WTC11 (cell line): ENCODE measurements at regions not wholly inside any gene's neighbourhood (a gene's known extent, or its start where the extent isn't known, plus 50 kb on each side); places are given as distances from the start of the nearest gene placed in this dataset.

Experiments used
- ATAC-seq: fragments of 200-7000 bp; cut with Tn5 transposase; 2 replicates; pipeline ENCODE4 v1.10.0; 2021; ENCODE audit warnings: mild to moderate bottlenecking, moderate library complexity
- CTCF ChIA-PET: fragments of 300-600 bp; sonication (Branson Sonifier 250); formaldehyde crosslinking; loops from one replicate; lab custom pipeline; 2021; ENCODE audit warnings: antibody characterized with exemption; lab: Charles Lee
- POLR2A ChIA-PET: fragments of 350-600 bp; sonication (Branson Sonifier 250); formaldehyde crosslinking; loops from one replicate; lab custom pipeline; 2021; ENCODE audit warnings: antibody characterized with exemption; lab: Charles Lee
- DNase-seq: peaks from one replicate; pipeline ENCODE4 v3.0.0; 2021; ENCODE audit warnings: low spot score
- H3K27ac Mint-ChIP-seq: 2 replicates; pipeline ENCODE4 v1.8.0; 2021; ENCODE audit warnings: mixed read lengths
- H3K27me3 Mint-ChIP-seq: 2 replicates; pipeline ENCODE4 v1.8.0; 2021; ENCODE audit warnings: low read depth, mild to moderate bottlenecking, moderate library complexity, mixed read lengths
- H3K36me3 Mint-ChIP-seq: 2 replicates; pipeline ENCODE4 v1.8.0; 2021; ENCODE audit warnings: mixed read lengths
- H3K4me1 Mint-ChIP-seq: 2 replicates; pipeline ENCODE4 v1.8.0; 2022; ENCODE audit warnings: mixed read lengths
- H3K4me3 Mint-ChIP-seq: 2 replicates; pipeline ENCODE4 v1.8.0; 2021; ENCODE audit warnings: mild to moderate bottlenecking, moderate library complexity, mixed read lengths
- H3K9me3 Mint-ChIP-seq: 2 replicates; pipeline ENCODE4 v1.8.0; 2021; ENCODE audit warnings: mixed read lengths
- EMX1 ChIP-seq: fragments of 250-450 bp; sonication (Bioruptor Pico); IDR thresholded peaks from 2 replicates; pipeline ENCODE4 v1.8.0; 2021; ENCODE audit warnings: mild to moderate bottlenecking
- FOXJ3 ChIP-seq: sonication (generic); formaldehyde crosslinking; IDR thresholded peaks from 2 replicates; pipeline ENCODE4 v1.9.0; 2021; ENCODE audit warnings: missing genetic modification reagents, mild to moderate bottlenecking, borderline replicate concordance
- FOXP1 ChIP-seq: sonication (generic); formaldehyde crosslinking; IDR thresholded peaks from 2 replicates; pipeline ENCODE4 v1.8.0; 2022; ENCODE audit warnings: missing genetic modification reagents, mild to moderate bottlenecking, moderate library complexity, borderline replicate concordance
- GABPB1 ChIP-seq: sonication (generic); formaldehyde crosslinking; IDR thresholded peaks from 2 replicates; pipeline ENCODE4 v1.8.1; 2023; ENCODE audit warnings: mild to moderate bottlenecking, missing genetic modification reagents
- GRHL2 ChIP-seq: fragments of 250-450 bp; sonication (Bioruptor Pico); IDR thresholded peaks from 2 replicates; pipeline ENCODE4 v1.8.0; 2022; ENCODE audit warnings: mild to moderate bottlenecking, moderate library complexity; ENCODE audit not compliant: insufficient replicate concordance, severe bottlenecking
- GTF2I ChIP-seq: fragments of 250-450 bp; sonication (Bioruptor Pico); conservative IDR thresholded peaks from 2 replicates; pipeline ENCODE4 v1.4.0; 2021; ENCODE audit warnings: mild to moderate bottlenecking
- HMGA2 ChIP-seq: fragments of 250-450 bp; sonication (Bioruptor Pico); IDR thresholded peaks from 2 replicates; pipeline ENCODE4 v1.4.0; 2021; ENCODE audit warnings: mild to moderate bottlenecking, moderate library complexity
- JUN ChIP-seq: sonication (generic); formaldehyde crosslinking; IDR thresholded peaks from 2 replicates; pipeline ENCODE4 v1.8.0; 2023; ENCODE audit warnings: mild to moderate bottlenecking, missing genetic modification reagents
- MXD4 ChIP-seq: fragments of 250-450 bp; sonication (Bioruptor Pico); IDR thresholded peaks from 2 replicates; pipeline ENCODE4 v1.8.0; 2021; ENCODE audit warnings: mild to moderate bottlenecking, moderate library complexity, borderline replicate concordance
- TCF7 ChIP-seq: sonication (generic); formaldehyde crosslinking; IDR thresholded peaks from 2 replicates; pipeline ENCODE4 v1.8.0; 2022; ENCODE audit warnings: mild to moderate bottlenecking, low read depth, missing genetic modification reagents, moderate library complexity
- ZBTB21 ChIP-seq: sonication (generic); formaldehyde crosslinking; IDR thresholded peaks from 2 replicates; pipeline ENCODE4 v1.8.1; 2023; ENCODE audit warnings: mild to moderate bottlenecking, missing genetic modification reagents, borderline replicate concordance
- ZNF232 ChIP-seq: sonication (generic); formaldehyde crosslinking; IDR thresholded peaks from 2 replicates; pipeline ENCODE4 v1.8.0; 2022; ENCODE audit warnings: mild to moderate bottlenecking, missing genetic modification reagents
- ZNF317 ChIP-seq: sonication (generic); formaldehyde crosslinking; IDR thresholded peaks from 2 replicates; pipeline ENCODE4 v1.8.1; 2023; ENCODE audit warnings: low read depth, mild to moderate bottlenecking, moderate library complexity, missing genetic modification reagents, borderline replicate concordance
- TF ChIP-seq, protein P1 (sequence below): sonication (generic); formaldehyde crosslinking; IDR thresholded peaks from 2 replicates; pipeline ENCODE4 v1.8.0; 2022; ENCODE audit warnings: mild to moderate bottlenecking, missing genetic modification reagents
- TF ChIP-seq, protein P2 (sequence below): sonication (generic); formaldehyde crosslinking; IDR thresholded peaks from 2 replicates; pipeline ENCODE4 v1.8.1; 2023; ENCODE audit warnings: mild to moderate bottlenecking, missing genetic modification reagents
- TF ChIP-seq, protein P3 (sequence below): sonication (generic); formaldehyde crosslinking; IDR thresholded peaks from 2 replicates; pipeline ENCODE4 v1.8.0; 2023; ENCODE audit warnings: missing genetic modification reagents, mild to moderate bottlenecking, borderline replicate concordance
- TF ChIP-seq, protein P4 (sequence below): sonication (generic); formaldehyde crosslinking; IDR thresholded peaks from 2 replicates; pipeline ENCODE4 v1.8.0; 2022; ENCODE audit warnings: mild to moderate bottlenecking, missing genetic modification reagents
- TF ChIP-seq, protein P5 (sequence below): sonication (generic); formaldehyde crosslinking; IDR thresholded peaks from 2 replicates; pipeline ENCODE4 v1.8.1; 2022; ENCODE audit warnings: low read depth, mild to moderate bottlenecking, moderate library complexity, missing genetic modification reagents, borderline replicate concordance
- TF ChIP-seq, protein P6 (sequence below): sonication (generic); formaldehyde crosslinking; IDR thresholded peaks from 2 replicates; pipeline ENCODE4 v1.8.1; 2022; ENCODE audit warnings: low read depth, missing genetic modification reagents, borderline replicate concordance

DNA sequence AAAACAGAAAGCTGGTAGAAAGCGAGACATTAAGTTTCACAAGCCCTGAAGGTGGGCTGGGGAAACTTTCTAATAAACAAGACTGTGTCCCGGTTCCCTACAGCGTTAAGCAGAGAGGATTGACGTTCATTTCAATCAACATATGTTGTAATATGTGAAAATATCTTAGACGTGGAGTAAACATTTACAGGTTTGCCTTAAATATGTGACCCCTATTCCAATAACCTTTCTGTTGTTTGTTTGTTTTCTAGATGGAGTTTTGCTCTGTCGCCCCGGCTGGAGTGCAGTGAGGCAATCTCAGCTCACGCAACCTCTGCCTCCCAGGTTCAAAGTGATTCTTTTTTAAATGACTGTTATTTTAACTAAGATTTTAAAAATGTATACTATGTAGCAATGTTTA, 526.2 kb downstream of the SUCLA2 start:
- ChIA-PET POLR2A (no interaction called here), CTCF (no interaction called here)
- Mint-ChIP-seq H3K36me3 (no peaks in the 10 kb centered on the region), H3K27ac (no peak overlapping the region), H3K9me3 (no peaks in the 10 kb centered on the region; the same call in 1 of the 2 replicates), H3K4me1 (peaks cover 37% of the 10 kb centered on the region), H3K4me3 (no peak overlapping the region), H3K27me3 (peaks cover 27% of the 10 kb centered on the region)
- DNase-seq = no peak
- no peak for ATAC-seq
- TF ChIP-seq FOXJ3 (no peak), HMGA2 (CRISPR knock-in tag) (no peak), ZBTB21 (CRISPR knock-in tag) (no peak), ZNF317 (CRISPR knock-in tag) (no peak), EMX1 (CRISPR knock-in tag) (no peak), FOXP1 (CRISPR knock-in tag) (no peak), GRHL2 (CRISPR knock-in tag) (no peak), GTF2I (CRISPR knock-in tag) (no peak), GABPB1 (no peak), ZNF232 (CRISPR knock-in tag) (no peak), TCF7 (CRISPR knock-in tag) (no peak), JUN (CRISPR knock-in tag) (no peak), MXD4 (CRISPR knock-in tag) (no peak)
- TF ChIP-seq, protein P1, sequence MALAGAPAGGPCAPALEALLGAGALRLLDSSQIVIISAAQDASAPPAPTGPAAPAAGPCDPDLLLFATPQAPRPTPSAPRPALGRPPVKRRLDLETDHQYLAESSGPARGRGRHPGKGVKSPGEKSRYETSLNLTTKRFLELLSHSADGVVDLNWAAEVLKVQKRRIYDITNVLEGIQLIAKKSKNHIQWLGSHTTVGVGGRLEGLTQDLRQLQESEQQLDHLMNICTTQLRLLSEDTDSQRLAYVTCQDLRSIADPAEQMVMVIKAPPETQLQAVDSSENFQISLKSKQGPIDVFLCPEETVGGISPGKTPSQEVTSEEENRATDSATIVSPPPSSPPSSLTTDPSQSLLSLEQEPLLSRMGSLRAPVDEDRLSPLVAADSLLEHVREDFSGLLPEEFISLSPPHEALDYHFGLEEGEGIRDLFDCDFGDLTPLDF (CRISPR knock-in tag) = no peak
- TF ChIP-seq, protein P2, sequence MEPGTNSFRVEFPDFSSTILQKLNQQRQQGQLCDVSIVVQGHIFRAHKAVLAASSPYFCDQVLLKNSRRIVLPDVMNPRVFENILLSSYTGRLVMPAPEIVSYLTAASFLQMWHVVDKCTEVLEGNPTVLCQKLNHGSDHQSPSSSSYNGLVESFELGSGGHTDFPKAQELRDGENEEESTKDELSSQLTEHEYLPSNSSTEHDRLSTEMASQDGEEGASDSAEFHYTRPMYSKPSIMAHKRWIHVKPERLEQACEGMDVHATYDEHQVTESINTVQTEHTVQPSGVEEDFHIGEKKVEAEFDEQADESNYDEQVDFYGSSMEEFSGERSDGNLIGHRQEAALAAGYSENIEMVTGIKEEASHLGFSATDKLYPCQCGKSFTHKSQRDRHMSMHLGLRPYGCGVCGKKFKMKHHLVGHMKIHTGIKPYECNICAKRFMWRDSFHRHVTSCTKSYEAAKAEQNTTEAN = no peak
- TF ChIP-seq, protein P3, sequence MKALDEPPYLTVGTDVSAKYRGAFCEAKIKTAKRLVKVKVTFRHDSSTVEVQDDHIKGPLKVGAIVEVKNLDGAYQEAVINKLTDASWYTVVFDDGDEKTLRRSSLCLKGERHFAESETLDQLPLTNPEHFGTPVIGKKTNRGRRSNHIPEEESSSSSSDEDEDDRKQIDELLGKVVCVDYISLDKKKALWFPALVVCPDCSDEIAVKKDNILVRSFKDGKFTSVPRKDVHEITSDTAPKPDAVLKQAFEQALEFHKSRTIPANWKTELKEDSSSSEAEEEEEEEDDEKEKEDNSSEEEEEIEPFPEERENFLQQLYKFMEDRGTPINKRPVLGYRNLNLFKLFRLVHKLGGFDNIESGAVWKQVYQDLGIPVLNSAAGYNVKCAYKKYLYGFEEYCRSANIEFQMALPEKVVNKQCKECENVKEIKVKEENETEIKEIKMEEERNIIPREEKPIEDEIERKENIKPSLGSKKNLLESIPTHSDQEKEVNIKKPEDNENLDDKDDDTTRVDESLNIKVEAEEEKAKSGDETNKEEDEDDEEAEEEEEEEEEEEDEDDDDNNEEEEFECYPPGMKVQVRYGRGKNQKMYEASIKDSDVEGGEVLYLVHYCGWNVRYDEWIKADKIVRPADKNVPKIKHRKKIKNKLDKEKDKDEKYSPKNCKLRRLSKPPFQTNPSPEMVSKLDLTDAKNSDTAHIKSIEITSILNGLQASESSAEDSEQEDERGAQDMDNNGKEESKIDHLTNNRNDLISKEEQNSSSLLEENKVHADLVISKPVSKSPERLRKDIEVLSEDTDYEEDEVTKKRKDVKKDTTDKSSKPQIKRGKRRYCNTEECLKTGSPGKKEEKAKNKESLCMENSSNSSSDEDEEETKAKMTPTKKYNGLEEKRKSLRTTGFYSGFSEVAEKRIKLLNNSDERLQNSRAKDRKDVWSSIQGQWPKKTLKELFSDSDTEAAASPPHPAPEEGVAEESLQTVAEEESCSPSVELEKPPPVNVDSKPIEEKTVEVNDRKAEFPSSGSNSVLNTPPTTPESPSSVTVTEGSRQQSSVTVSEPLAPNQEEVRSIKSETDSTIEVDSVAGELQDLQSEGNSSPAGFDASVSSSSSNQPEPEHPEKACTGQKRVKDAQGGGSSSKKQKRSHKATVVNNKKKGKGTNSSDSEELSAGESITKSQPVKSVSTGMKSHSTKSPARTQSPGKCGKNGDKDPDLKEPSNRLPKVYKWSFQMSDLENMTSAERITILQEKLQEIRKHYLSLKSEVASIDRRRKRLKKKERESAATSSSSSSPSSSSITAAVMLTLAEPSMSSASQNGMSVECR (CRISPR knock-in tag) = no peak
- TF ChIP-seq, protein P4, sequence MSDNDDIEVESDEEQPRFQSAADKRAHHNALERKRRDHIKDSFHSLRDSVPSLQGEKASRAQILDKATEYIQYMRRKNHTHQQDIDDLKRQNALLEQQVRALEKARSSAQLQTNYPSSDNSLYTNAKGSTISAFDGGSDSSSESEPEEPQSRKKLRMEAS (CRISPR knock-in tag) = no peak
- TF ChIP-seq, protein P5, sequence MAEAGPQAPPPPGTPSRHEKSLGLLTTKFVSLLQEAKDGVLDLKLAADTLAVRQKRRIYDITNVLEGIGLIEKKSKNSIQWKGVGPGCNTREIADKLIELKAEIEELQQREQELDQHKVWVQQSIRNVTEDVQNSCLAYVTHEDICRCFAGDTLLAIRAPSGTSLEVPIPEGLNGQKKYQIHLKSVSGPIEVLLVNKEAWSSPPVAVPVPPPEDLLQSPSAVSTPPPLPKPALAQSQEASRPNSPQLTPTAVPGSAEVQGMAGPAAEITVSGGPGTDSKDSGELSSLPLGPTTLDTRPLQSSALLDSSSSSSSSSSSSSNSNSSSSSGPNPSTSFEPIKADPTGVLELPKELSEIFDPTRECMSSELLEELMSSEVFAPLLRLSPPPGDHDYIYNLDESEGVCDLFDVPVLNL (CRISPR knock-in tag) = no peak
- TF ChIP-seq, protein P6, sequence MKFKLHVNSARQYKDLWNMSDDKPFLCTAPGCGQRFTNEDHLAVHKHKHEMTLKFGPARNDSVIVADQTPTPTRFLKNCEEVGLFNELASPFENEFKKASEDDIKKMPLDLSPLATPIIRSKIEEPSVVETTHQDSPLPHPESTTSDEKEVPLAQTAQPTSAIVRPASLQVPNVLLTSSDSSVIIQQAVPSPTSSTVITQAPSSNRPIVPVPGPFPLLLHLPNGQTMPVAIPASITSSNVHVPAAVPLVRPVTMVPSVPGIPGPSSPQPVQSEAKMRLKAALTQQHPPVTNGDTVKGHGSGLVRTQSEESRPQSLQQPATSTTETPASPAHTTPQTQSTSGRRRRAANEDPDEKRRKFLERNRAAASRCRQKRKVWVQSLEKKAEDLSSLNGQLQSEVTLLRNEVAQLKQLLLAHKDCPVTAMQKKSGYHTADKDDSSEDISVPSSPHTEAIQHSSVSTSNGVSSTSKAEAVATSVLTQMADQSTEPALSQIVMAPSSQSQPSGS = no peak
